GM21723 (cell line): ENCODE measurements at regions not wholly inside any gene's neighbourhood (a gene's known extent, or its start where the extent isn't known, plus 50 kb on each side); places are given as distances from the start of the nearest gene placed in this dataset.

ENCODE experiments used
- ATAC-seq: cut with Tn5 transposase; IDR thresholded peaks from one replicate; pipeline ENCODE4 v1.9.1; 2021; ENCODE audit warnings: mild to moderate bottlenecking, moderate library complexity; ENCODE audit not compliant: unreplicated experiment

GRCh38 chr11:95335989-95336388, 105.0 kb upstream of the SESN3 start:
- no peak for ATAC-seq

- no peak for ATAC-seq
These were observed 100.2 kb upstream of the SESN3 start for GRCh38 chr11:95331161-95331560.

GRCh38 chr11:95330302-95330701, 99.3 kb upstream of the SESN3 start:
- ATAC-seq = no peak

DNA sequence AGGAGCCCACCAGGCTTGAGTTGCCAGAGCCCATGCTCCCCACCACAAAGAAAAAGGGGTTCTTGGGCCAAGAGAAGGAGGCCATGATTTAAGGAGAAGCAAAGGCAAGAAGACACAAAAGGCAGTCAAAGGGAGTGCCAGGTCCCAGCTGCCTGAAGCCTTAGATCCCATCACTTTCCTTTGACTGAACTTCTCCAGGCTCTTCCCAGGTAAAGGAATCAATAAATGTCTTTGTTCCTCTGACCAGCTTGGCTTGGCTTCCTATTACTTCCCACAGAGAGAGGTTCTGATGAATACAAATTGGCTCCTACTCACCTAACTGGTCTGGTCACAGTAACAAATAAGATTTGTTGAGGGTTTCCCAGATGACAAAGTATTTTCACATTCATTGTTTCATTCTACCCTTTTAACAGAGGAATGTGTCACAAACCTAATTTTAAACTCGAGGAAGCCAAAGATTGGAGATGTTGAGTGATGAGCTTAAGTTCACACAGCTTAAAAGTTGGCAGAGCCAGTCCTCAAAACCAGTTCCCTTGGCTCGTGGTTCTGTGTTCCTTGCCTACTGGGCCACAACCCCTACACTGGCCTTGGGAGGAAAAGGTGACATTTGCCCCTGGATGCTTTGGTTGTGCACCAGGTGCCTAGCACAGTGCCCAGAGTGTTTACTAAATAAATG, 96.4 kb upstream of the SESN3 start:
- no peak for ATAC-seq

- ATAC-seq = no peak
These were observed 94.8 kb upstream of the SESN3 start for GRCh38 chr11:95325777-95326258.

- ATAC-seq = no peak
These were observed 93.8 kb upstream of the SESN3 start for GRCh38 chr11:95324826-95325225.

GRCh38 chr11:95322539-95322938, 91.5 kb upstream of the SESN3 start:
- ATAC-seq = no peak

GRCh38 chr11:95318498-95318897, 87.5 kb upstream of the SESN3 start:
- ATAC-seq = no peak

- ATAC-seq = no peak
These were observed 77.6 kb upstream of the SESN3 start for GRCh38 chr11:95308512-95309035.

GRCh38 chr11:95307286-95307685, 76.3 kb upstream of the SESN3 start:
- no peak for ATAC-seq

- ATAC-seq = no peak
These were observed 75.8 kb upstream of the SESN3 start for GRCh38 chr11:95306801-95307200.

DNA sequence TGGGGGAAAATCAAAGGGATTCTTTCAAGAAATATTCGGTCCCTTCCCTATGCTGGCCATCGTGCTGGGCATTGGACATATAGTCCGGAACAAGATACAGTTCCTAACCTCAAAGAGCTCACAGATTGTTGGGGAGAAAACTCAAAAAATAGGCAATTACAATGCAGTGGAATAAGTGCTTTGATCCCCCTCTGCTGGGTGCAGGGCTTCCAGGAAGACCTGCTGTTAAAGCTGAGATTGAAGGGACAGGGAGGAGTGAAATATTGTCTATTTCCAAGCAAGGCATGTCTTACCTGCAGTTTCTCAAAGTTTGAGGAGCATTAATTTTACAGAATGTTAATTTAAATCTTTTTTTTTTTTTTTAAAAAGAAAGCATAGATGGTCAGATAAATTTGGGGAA, 75.1 kb upstream of the SESN3 start:
- ATAC-seq = no peak

- no peak for ATAC-seq
These were observed 74.7 kb upstream of the SESN3 start for GRCh38 chr11:95305705-95306104.

GRCh38 chr11:95304777-95305176, 73.8 kb upstream of the SESN3 start:
- ATAC-seq = no peak

- no peak for ATAC-seq
These were observed 71.2 kb upstream of the SESN3 start for GRCh38 chr11:95302211-95302610.

- no peak for ATAC-seq
These were observed 70.5 kb upstream of the SESN3 start for GRCh38 chr11:95301474-95301873.

- no peak for ATAC-seq
These were observed 68.2 kb upstream of the SESN3 start for GRCh38 chr11:95299078-95299679.

DNA sequence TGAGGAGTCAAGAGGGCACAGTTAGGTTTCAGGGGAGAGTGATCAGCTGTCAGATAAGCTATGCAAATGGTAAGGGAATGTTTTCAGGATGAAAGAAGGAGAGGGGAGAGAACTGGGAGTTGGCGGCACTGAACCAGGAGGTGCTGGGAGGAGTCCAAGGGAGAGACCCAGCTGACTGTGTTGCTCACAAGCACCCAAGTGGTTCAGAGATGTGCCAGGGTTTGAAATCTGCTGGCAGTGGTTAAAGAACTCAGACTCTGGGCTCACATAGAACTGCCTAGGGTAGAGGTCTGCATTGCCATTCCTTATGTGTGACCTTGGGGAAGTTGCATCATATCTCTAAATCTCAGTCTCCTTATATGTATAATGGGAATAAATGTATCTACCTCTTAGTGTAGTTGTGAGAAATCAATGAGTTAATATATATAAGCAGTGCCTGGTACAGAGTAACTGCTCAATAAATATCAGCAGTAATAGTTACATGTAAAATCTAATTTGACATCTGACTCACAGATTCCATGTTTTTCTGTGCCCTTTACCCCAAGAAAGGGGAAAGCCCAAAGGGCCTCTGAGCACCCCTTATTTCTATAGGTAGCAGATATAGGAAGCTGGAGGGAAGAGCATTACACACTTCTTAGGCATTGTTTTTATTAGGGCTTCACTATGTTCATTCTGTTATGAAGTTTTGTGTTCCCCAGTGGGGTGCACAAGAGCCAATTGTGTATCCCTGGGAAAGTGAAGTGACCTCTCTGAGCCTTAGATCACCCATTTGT, 66.9 kb upstream of the SESN3 start:
- no peak for ATAC-seq

GRCh38 chr11:95296621-95297025, 65.6 kb upstream of the SESN3 start:
- ATAC-seq = peak; percentile 98

DNA sequence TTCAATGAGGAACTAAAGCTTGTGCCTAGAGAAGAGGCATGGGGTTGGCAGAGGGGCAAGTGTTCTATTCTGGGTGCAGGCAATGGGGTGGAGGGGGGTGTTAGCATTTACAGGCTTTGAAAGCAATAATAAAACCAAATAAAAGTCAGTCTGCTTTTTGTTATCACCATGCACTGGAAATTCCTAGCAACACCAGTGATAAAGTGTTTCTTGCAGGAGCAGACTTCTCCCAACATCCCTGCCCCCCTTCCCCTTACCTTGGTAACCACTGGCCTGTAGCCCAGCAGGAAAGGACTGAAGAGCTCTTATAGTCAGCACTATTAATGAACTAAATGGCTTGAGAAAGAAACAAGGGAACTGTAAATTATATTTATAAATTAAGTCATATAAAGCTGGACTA, 65.2 kb upstream of the SESN3 start:
- ATAC-seq = no peak

- ATAC-seq = no peak
These were observed 64.6 kb upstream of the SESN3 start for GRCh38 chr11:95295382-95296149.
